ENCODE measurements at regions not wholly inside any gene's neighbourhood (a gene's known extent, or its start where the extent isn't known, plus 50 kb on each side); places are given as distances from the start of the nearest gene placed in this dataset.

- intact Hi-C loops (cut with DNase I; ENCODE audit: low total_unique reads): no loop called here
- DNase-seq: no peak
- Histone ChIP-seq H3K4me3 (no peak overlapping the region), H3K9me3 (no peaks in the 10 kb centered on the region), H3K27me3 (no peaks in the 10 kb centered on the region), H3K36me3 (no peaks in the 10 kb centered on the region), H3K27ac (no peak overlapping the region), H3K4me1 (no peaks in the 10 kb centered on the region)
- no peak for TF ChIP-seq POLR2A (IDR thresholded peaks at IDR 0.05)
- no peak for TF ChIP-seq CTCF (IDR thresholded peaks at IDR 0.05)
- no peak for TF ChIP-seq POLR2AphosphoS5 (IDR thresholded peaks at IDR 0.05)
- no peak for TF ChIP-seq EP300 (IDR thresholded peaks at IDR 0.05; ENCODE audit: low read depth)
- WGBS, 2 donors (ENCODE audit: low coverage in 1 of 2): 53 to 78% methylated on average over 2 of the region's 2 CpGs
- in situ Hi-C loops (cut with MboI; ENCODE audit: low pct_ligation_motif_present in 1 of 4, low pct_unique_long_range_greater_than_20kb in 1 of 4, low sequenced_read_pairs in 3 of 4): no loop called here
These were observed 83.8 kb upstream of the AKR1E2 start for GRCh38 chr10:4742217-4742616.

GRCh38 chr10:4740471-4740870 is 85.5 kb upstream of the AKR1E2 start:
- no peak overlapping the region for H3K4me3 ChIP-seq
- H3K9me3 ChIP-seq: no peaks in the 10 kb centered on the region
- TF ChIP-seq POLR2AphosphoS5 (IDR thresholded peaks at IDR 0.05) (no peak), EP300 (IDR thresholded peaks at IDR 0.05; ENCODE audit: low read depth) (no peak), POLR2A (IDR thresholded peaks at IDR 0.05) (no peak), CTCF (IDR thresholded peaks at IDR 0.05) (no peak)
- no peak overlapping the region for H3K27ac ChIP-seq
- 41 to 63% methylated on average over 2 of the region's 2 CpGs for WGBS, 2 donors (ENCODE audit: low coverage in 1 of 2)
- no peaks in the 10 kb centered on the region for H3K4me1 ChIP-seq
- no peaks in the 10 kb centered on the region for H3K27me3 ChIP-seq
- in situ Hi-C loops (cut with MboI; ENCODE audit: low pct_ligation_motif_present in 1 of 4, low pct_unique_long_range_greater_than_20kb in 1 of 4, low sequenced_read_pairs in 3 of 4) (no loop called here), intact Hi-C loops (cut with DNase I; ENCODE audit: low total_unique reads) (no loop called here)
- no peak for DNase-seq
- no peaks in the 10 kb centered on the region for H3K36me3 ChIP-seq

- in situ Hi-C loops (cut with MboI; ENCODE audit: low pct_ligation_motif_present in 1 of 4, low pct_unique_long_range_greater_than_20kb in 1 of 4, low sequenced_read_pairs in 3 of 4): no loop called here
- H3K4me3 ChIP-seq: no peak overlapping the region
- no peaks in the 10 kb centered on the region for H3K4me1 ChIP-seq
- TF ChIP-seq EP300 (IDR thresholded peaks at IDR 0.05; ENCODE audit: low read depth) (no peak), CTCF (IDR thresholded peaks at IDR 0.05) (no peak), POLR2A (IDR thresholded peaks at IDR 0.05) (no peak), POLR2AphosphoS5 (IDR thresholded peaks at IDR 0.05) (no peak)
- 68 to 70% methylated on average over 5 of the region's 5 CpGs for WGBS, 2 donors (ENCODE audit: low coverage in 1 of 2)
- no peak overlapping the region for H3K27ac ChIP-seq
- intact Hi-C loops (cut with DNase I; ENCODE audit: low total_unique reads): no loop called here
- H3K9me3 ChIP-seq: no peaks in the 10 kb centered on the region
- H3K27me3 ChIP-seq: no peaks in the 10 kb centered on the region
- H3K36me3 ChIP-seq: no peaks in the 10 kb centered on the region
- no peak for DNase-seq
These were observed 89.4 kb upstream of the AKR1E2 start for GRCh38 chr10:4736608-4737007.

- Histone ChIP-seq H3K27me3 (no peaks in the 10 kb centered on the region), H3K9me3 (no peaks in the 10 kb centered on the region), H3K36me3 (no peaks in the 10 kb centered on the region), H3K27ac (no peak overlapping the region), H3K4me3 (no peak overlapping the region), H3K4me1 (no peaks in the 10 kb centered on the region)
- DNase-seq: no peak
- TF ChIP-seq EP300 (IDR thresholded peaks at IDR 0.05; ENCODE audit: low read depth): no peak
- no peak for TF ChIP-seq CTCF (IDR thresholded peaks at IDR 0.05)
- no peak for TF ChIP-seq POLR2AphosphoS5 (IDR thresholded peaks at IDR 0.05)
- TF ChIP-seq POLR2A (IDR thresholded peaks at IDR 0.05): no peak
- in situ Hi-C loops (cut with MboI; ENCODE audit: low pct_ligation_motif_present in 1 of 4, low pct_unique_long_range_greater_than_20kb in 1 of 4, low sequenced_read_pairs in 3 of 4) (no loop called here), intact Hi-C loops (cut with DNase I; ENCODE audit: low total_unique reads) (no loop called here)
- WGBS, 2 donors (ENCODE audit: low coverage in 1 of 2): 70 to 72% methylated on average over 7 of the region's 7 CpGs
These were observed 89.8 kb upstream of the AKR1E2 start for GRCh38 chr10:4736183-4736582.
